Kasumi-1 (cell line): ENCODE measurements at regions not wholly inside any gene's neighbourhood (a gene's known extent, or its start where the extent isn't known, plus 50 kb on each side); places are given as distances from the start of the nearest gene placed in this dataset.

Source experiments
- DNase-seq, 2 experiments: peaks; one replicate each; lab custom pipeline; 2025; lab: John Stamatoyannopoulos, UW

- no peak for DNase-seq
These were observed 53.7 kb downstream of the RPS12 start for GRCh38 chr6:132868057-132868456.

DNA sequence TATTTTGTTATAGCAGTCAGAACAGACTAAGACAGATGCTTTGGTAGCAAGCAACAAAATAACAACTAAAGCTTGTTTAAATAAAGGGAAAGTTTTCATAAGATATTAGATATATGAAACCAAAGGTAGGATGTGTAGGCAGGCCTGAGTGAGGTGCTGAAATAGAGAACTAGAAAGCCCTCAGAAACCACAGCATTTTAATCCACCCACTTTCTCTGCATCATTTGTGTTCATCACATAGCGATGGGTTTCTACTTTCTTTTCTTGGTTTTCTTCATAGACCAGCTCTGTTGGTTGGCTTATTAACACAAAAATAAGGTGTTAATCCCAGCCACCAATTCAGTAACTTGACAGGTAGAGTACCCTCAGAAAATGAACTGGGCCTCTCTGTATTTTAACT is 58.6 kb downstream of the RPS12 start:
- no peak for DNase-seq

GRCh38 chr6:132877003-132877402 is 62.6 kb downstream of the RPS12 start:
- no peak for DNase-seq

DNA sequence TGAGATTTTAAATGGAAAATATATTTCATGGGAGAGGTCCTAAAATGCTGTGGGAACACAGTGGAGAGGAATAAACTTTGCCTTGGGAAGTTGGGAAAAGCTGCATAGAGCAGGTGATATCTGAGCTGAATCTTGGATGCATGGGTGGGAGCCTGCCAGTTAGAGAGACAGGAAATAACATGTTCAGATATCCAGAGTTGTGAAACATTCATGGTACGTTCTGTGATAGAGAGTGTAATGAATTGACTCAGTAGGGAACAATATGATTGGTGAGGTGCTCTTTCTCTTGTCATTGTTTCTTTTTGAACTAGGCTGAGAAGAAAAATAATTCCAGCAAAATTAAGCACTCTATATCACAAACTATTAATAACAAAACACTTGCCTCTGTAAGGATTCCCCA is 72.8 kb downstream of the RPS12 start:
- DNase-seq, result no peak

DNA sequence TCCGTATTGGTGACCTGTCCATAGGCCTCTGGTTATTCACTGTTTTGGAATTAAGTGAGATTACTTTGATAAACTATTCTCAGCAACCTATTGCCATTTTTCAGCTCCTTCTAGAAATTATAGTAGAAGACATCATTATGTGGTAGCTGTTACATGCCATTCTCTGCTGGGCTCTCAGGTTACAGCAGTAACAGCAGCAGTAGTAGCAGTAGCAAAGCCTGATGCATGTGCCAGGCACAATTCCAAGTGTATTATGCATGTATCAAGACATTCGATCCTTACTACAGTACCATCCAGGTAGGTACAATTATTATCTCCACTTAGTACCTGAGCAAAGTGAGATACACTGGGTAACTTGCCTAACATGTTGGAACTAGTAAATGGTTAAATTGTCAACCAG is 74.3 kb downstream of the RPS12 start:
- no peak for DNase-seq

DNA sequence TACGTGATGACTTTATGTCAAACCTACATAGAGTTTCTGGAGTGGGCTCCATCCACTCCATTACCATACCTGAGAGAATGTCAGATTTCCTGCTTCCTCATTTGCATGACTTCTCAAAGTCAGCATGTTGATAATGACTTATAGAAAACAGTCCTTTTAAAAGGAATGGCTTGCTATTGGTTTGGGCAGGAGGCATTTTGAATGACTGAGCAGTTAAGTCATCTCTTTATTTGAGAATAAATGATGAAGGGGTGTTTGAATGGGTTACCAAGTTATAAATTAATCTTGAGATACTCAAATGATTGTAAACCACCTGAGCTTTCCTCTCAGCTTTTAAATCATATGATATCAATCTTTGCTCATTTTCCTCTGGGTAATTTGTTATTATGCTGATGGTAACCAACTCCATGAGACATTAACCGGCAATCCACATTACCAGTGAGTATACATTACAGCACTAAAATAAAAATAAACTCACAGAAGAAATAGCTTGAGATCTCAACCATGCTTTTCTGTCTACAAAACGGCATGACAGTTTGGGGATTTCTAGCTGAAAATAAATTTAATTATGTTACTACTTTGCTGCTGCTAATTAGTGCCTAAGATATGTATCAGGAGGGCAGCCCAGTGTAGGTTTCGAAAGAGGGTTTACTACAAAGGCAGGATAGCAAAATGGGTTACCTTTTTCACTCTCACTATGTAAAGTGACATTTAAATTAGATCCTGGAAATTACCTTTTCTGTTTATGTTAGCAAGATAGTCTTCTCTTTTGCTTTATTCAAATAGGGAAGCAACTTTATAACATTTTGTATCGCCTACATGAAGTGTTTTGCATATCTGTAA is 78.8 kb downstream of the RPS12 start:
- no peak for DNase-seq

- no peak for DNase-seq
These were observed 79.6 kb downstream of the RPS12 start for GRCh38 chr6:132893772-132894490.

DNA sequence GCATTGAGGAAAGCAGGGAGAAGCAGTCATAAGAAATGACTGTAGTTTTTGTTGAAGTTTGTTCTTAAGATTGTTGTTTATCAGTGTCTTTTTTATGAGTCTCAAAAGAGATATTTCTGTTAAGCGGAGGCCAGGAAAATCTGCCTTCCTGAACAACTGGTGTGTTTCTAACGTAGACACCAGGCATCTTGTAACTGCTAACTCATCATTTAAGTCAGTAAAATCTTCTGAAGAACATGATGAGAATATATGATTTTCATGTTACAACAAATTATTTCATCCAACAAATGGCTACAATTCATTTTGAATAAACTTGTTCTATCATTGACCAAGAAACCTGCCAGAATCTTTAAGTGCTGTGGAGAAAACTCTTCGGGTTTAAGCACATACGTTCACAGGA is 84.0 kb downstream of the RPS12 start:
- DNase-seq, result no peak

DNA sequence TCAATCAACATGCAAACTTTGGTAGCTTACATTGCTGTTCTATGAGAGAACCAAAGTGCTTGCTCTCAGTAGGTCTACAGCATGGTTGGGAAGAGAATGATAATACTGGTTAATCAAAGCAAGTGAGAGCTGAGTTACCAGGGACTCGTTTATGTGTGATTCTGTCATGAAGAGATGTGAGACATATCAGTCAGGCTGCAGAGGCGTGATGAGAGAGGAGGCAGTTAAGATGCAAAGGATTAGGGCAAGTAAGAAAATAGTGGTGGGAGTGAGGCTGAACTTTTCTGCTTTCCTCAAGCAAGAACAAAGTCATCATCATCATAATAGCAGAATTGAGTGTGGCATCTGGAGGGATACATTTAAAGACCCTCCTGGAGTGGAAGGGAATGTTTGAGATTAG is 86.5 kb downstream of the RPS12 start:
- no peak for DNase-seq

DNA sequence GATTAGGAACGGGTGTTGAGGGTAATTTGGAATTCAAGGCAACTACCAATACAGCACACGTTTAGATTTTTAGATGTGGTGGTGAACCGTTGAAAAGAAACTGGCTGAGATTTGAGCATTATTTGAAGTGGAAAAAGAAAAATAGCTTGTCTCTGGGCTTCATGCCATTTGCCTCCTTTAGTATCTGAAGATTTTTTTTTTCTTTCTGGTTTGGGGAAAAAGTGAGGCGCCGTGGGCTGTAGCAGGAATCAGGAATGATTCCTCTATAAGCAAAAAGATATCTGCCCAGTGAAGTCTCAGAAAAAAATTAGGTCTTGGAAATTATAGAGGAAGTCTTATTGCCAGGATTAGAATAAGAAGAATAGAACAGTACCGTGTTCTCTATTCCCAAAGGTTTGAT is 88.5 kb downstream of the RPS12 start:
- no peak for DNase-seq

DNA sequence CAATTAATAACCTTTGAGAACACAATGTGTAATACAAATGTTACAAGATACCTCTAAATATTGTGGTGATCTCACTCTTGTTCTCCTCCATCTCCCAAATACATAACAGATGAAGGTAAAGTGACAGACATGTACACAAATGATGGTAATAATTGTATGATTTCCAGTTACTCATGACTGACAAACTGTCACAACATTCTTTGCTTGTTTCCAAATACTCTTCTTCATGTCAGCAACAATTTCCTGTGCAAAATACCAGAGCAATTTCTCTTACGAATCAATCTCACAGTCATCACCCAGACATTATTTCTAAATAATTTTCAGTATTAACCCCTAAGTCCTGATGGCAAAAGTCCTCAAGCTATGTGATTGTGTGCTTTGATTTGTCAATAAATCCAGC is 92.9 kb downstream of the RPS12 start:
- no peak for DNase-seq

DNA sequence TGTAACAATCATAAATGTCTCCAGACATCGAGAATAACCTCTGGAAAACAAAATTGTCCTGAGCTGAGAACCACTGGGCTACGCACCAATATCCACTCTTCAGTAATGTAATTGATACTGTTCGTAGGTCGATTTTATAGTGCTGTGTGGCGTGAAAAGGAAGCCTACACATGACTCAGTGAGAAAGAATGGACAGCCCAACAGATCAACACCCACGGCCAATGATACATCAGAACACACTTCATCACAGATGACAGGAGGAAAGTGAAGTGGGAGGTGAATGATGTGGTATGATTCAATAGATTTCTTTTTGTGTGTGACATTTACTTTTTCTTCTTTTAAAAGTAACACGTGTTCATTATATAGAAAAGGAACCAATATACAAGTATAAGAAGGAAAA is 93.5 kb downstream of the RPS12 start:
- DNase-seq, result no peak

- no peak for DNase-seq
These were observed 95.4 kb downstream of the RPS12 start for GRCh38 chr6:132909742-132910141.

DNA sequence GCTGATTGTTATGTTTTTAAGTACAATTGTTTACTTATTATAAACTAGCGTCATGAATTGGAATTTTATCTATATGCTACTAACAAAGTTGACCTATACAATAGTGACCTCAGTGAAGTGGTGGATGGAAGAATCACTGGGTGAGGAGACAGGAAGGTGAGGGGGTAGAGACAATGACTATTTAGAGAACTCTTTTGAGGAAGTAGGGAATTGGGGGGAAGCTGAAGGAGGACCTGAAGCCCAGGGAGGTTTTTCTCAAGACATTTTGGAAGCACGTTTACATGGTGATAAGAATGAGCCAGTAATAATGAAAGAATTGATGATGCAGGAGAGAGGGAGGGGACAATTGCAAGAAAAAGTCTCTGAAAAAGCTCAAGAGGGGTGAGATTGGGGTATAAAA is 96.4 kb downstream of the RPS12 start:
- DNase-seq, result peak; percentile 10 to 23

DNA sequence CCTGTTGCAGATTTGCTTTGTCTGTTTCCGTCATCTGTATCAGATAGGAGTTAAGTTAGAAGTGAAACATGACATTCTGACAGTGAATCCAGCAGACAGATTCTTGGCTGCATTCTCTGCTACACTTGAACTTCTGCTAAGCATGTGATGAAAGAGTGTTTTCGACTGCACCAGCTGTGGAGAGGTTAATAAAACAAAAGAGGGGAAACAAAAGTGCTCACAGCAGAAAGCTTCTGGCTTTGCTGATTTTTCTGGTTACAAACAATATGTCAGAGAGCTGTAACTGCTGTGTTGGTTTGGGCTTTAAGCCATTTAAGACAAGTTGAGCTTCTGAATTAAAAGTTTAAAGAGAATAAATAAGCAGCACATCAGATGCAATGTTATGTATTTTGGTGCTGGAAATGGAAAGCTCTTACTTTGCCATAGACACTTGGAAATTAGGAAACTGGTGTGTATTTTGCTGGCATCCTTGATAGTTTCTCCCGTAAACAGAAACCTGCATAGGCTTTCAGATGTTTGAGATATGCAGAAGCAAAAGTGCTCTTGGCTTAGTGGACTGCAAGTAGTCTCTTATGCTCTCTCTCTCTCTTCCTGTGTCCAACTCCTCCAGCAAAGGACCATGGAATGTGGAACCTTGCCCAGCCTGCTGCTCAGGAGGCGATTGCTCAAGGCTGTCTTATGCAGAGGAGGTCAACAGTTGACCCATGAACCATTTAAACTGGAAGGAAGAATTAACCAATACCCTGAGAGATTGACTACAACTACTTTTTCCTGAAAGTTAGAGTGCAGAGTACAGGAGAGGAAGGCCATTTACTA is 104.9 kb downstream of the RPS12 start:
- DNase-seq, result no peak

GRCh38 chr6:132927713-132928112 is 113.3 kb downstream of the RPS12 start:
- no peak for DNase-seq

DNA sequence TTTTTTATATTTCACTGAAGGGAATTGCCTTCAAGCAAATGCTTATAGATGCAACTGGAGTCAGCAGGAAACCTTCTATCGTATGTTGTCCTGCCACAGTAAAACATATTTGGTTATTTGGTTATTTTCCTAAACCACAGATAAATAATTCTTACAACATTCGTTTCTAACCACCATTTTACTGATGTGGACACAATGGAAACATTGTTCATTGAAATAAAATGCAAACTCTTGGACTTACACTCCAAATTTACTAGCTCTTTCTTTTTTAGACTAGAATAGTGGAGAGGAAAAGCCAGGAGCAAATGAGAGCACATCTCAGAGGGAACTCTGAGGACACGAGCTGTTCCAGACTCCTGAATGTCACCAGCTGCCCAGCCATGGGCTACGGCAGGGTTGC is 114.8 kb downstream of the RPS12 start:
- no peak for DNase-seq

GRCh38 chr6:132931313-132931712 is 116.9 kb downstream of the RPS12 start:
- DNase-seq, result no peak

GRCh38 chr6:132931936-132932514 is 117.7 kb downstream of the RPS12 start:
- DNase-seq, result no peak

- DNase-seq, result no peak
These were observed 118.2 kb downstream of the RPS12 start for GRCh38 chr6:132932588-132932987.

GRCh38 chr6:132933090-132933489 is 118.7 kb downstream of the RPS12 start:
- no peak for DNase-seq

- DNase-seq, result no peak
These were observed 120.1 kb downstream of the RPS12 start for GRCh38 chr6:132934496-132934895.
